ENCODE measurements at regions not wholly inside any gene's neighbourhood (a gene's known extent, or its start where the extent isn't known, plus 50 kb on each side); places are given as distances from the start of the nearest gene placed in this dataset.

DNA sequence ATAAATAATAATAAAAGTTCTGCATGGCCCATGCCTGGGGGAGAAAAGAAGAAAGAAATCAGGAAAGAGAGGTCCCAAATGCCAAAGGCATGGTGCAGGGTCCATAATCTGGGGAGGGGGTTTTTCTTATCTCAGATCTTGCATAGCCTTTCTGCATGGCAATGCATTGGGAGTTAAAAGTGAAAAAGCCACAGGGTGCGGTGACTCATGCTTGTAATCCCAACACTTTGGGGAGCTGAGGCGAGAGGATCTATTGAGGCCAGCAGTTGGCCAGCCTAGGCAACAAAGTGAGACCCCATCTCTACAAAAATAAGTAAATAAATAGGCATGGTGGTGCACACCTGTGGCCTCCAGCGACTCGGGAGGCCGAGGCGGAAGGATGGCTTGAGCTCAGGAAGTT lies 76.8 kb upstream of the GATA2 start:
- no peak overlapping the region for H3K27ac Mint-ChIP-seq
- ATAC-seq, result no peak
- peaks cover 14% of the 10 kb centered on the region for H3K4me1 Mint-ChIP-seq
- no peaks in the 10 kb centered on the region for H3K9me3 ChIP-seq (ENCODE audit: control insufficient read depth, low read length, poor library complexity, severe bottlenecking)
- peaks cover 42% of the 10 kb centered on the region for H3K27me3 Mint-ChIP-seq
- no peak overlapping the region for H3K4me3 Mint-ChIP-seq
- no peak for DNase-seq
- no peaks in the 10 kb centered on the region for H3K36me3 Mint-ChIP-seq (ENCODE audit: low read depth)

DNA sequence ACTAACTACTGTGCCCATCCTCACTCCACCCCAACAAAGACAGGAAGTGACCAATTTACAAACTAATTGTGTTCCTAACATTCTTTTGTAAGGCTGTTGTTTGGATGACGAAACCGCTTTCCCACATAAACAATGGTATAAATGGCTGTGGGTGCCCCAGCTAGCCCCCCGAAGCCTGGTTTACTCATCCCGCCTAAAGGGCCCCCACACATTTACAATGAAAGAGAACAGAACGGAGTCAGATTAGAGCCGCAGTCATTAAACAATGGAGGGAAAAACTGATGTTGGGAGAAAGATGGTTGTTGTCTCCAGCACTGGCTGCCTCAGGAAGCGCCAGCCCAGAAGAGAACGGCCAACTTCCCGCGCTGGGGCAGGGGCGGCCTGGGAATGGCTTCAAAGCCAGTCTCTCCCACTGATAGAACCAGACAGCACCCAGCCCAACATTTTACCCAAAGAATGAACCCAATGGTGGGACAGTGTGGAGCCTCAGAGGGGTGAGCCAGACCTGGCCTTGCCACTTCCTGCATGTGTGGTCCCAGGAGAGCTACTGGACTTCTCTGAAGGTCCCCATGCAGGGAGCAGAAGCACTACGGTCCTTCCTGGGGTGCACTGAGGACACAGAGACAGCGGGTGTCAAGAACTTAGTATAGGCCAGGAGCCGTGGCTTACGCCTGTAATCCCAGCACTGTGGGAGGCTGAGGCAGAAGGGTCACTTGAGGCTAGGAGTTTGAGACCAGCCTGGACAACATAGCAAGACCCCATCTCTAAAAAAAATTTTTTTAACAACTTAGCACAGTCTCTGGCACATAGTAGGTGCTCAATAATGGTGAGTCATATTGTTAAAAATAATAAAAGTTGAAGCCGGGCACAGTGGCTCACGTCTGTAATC lies 75.8 kb upstream of the GATA2 start:
- H3K4me1 Mint-ChIP-seq, result peaks cover 14% of the 10 kb centered on the region
- peaks cover 34% of the 10 kb centered on the region for H3K27me3 Mint-ChIP-seq
- H3K36me3 Mint-ChIP-seq (ENCODE audit: low read depth), result no peaks in the 10 kb centered on the region
- DNase-seq (no peak), ATAC-seq (no peak)
- no peak overlapping the region for H3K27ac Mint-ChIP-seq
- H3K9me3 ChIP-seq (ENCODE audit: control insufficient read depth, low read length, poor library complexity, severe bottlenecking), result no peaks in the 10 kb centered on the region
- no peak overlapping the region for H3K4me3 Mint-ChIP-seq

DNA sequence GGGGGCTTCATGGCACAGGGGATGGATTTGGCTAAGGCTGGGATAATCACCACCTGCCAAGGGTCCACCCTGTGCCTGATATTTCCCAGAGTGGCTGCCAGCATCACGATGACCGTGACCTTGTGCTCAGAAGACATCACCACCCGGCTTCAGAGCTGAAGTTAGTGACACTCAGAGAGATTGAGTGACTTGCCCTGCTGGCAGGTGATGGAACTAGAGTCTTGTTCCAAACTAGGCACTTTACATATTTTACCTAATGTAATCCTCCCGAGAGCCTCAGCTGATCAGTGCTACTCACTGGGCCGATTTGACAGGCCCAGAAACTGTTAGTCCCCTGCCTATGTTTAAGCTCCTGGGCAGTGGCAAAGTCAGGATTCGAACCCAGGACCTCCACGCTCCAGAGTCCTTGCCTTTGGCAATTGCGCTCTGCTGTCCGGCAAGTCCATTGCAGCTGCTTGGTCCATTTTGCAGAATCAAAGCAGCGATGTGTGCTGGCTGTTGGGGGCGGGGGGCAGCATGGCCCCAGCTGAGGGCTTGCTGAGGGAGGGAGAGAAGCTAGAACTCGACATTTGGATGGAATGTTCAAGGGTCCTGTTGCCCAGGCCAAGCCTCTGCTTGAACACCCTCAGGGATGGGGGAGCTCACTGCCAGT lies 74.8 kb upstream of the GATA2 start:
- no peak for DNase-seq
- no peaks in the 10 kb centered on the region for H3K36me3 Mint-ChIP-seq (ENCODE audit: low read depth)
- H3K4me1 Mint-ChIP-seq, result peaks cover 6% of the 10 kb centered on the region
- no peak overlapping the region for H3K4me3 Mint-ChIP-seq
- H3K27me3 Mint-ChIP-seq, result peaks cover 33% of the 10 kb centered on the region
- H3K27ac Mint-ChIP-seq, result no peak overlapping the region
- ATAC-seq, result no peak
- H3K9me3 ChIP-seq (ENCODE audit: control insufficient read depth, low read length, poor library complexity, severe bottlenecking), result no peaks in the 10 kb centered on the region

DNA sequence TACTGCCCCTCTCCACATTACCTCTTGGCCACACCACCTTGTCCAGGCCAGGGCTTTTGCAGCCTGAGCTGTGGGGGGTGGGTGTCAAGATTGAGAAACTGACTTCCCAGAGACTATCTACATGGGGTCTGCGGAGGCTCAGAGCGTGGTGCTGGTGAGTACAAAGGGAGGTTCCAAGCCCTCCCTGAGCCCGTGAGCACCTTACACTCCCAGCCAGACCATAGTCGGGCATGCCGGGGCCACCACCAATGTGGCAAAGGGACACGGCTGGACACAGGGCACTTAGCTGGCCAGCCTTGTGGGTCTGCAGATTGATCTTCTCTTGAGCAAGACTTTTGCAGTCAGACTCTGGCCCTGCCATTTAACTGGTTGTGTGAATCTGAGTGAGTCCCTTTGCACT lies 74.1 kb upstream of the GATA2 start:
- peaks cover 33% of the 10 kb centered on the region for H3K27me3 Mint-ChIP-seq
- DNase-seq (no peak), ATAC-seq (no peak)
- no peaks in the 10 kb centered on the region for H3K9me3 ChIP-seq (ENCODE audit: control insufficient read depth, low read length, poor library complexity, severe bottlenecking)
- H3K4me1 Mint-ChIP-seq, result no peaks in the 10 kb centered on the region
- H3K36me3 Mint-ChIP-seq (ENCODE audit: low read depth), result no peaks in the 10 kb centered on the region
- no peak overlapping the region for H3K4me3 Mint-ChIP-seq
- no peak overlapping the region for H3K27ac Mint-ChIP-seq

DNA sequence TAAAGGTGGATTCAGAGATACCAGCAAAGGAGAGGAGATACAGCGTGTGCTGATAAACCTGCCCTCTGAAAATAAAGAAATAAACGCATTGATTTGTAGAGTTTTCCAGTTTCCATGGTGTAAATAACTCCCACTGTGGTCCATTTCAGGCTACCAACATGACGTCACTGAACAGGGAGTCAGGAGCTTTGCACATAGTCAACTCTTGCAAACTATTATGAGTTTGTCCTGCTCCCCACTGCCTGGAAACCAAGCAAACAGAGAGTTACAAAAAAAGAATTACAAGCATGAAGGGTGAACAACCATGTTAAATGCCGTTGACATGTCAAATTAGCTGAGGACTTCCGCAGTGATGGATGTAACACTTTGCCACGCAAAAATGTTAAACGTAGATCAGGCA lies 70.4 kb upstream of the GATA2 start:
- DNase-seq (no peak), ATAC-seq (no peak)
- peaks cover 32% of the 10 kb centered on the region for H3K27me3 Mint-ChIP-seq
- no peaks in the 10 kb centered on the region for H3K9me3 ChIP-seq (ENCODE audit: control insufficient read depth, low read length, poor library complexity, severe bottlenecking)
- H3K4me1 Mint-ChIP-seq, result peaks cover 7% of the 10 kb centered on the region
- no peak overlapping the region for H3K27ac Mint-ChIP-seq
- no peaks in the 10 kb centered on the region for H3K36me3 Mint-ChIP-seq (ENCODE audit: low read depth)
- no peak overlapping the region for H3K4me3 Mint-ChIP-seq

DNA sequence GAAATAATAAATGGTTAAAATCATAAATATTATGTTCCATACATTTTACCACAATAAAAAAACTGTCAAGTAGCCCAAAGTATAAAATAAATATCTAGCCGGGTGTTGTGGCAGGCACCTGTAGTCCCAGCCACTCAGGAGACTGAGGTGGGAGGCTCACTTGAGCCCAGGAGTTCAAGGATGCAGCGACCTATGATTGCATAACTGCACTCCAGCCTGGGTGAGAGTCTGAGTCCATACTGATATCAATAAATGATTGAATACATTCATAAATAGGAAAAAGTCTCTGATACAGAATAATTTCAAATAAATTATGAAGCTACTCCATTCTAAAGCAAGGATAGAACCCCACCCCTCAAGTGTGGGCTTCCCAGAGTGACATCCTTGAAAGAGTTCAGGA lies 68.5 kb upstream of the GATA2 start:
- H3K4me1 Mint-ChIP-seq, result peaks cover 9% of the 10 kb centered on the region
- no peak for ATAC-seq
- H3K4me3 Mint-ChIP-seq, result no peak overlapping the region
- no peak for DNase-seq
- H3K9me3 ChIP-seq (ENCODE audit: control insufficient read depth, low read length, poor library complexity, severe bottlenecking), result no peaks in the 10 kb centered on the region
- H3K27me3 Mint-ChIP-seq, result peaks cover 47% of the 10 kb centered on the region
- no peak overlapping the region for H3K27ac Mint-ChIP-seq
- peaks cover 2% of the 10 kb centered on the region for H3K36me3 Mint-ChIP-seq (ENCODE audit: low read depth)

DNA sequence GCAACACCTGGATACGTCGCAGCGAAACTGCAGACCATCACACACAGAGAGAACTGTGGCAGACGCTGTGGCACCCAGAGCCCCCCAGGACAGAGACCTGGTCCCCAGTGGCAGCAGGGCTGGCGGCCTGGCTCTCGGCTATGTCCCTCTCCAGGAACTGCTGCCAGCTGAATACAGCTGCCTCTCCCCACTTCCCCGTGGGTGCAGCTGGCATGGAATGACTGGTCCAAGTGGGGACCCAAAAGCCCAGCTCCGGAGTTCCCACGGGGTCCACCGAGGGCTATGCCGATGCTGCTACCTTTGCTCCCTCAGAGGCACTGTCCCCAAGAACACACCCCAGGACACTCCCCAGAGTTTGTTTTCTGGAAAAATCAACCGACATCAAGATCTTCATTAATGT lies 67.8 kb upstream of the GATA2 start:
- no peak overlapping the region for H3K27ac Mint-ChIP-seq
- peaks cover 47% of the 10 kb centered on the region for H3K27me3 Mint-ChIP-seq
- H3K4me1 Mint-ChIP-seq, result peaks cover 10% of the 10 kb centered on the region
- no peak overlapping the region for H3K4me3 Mint-ChIP-seq
- peaks cover 4% of the 10 kb centered on the region for H3K36me3 Mint-ChIP-seq (ENCODE audit: low read depth)
- no peak for DNase-seq
- no peak for ATAC-seq
- no peaks in the 10 kb centered on the region for H3K9me3 ChIP-seq (ENCODE audit: control insufficient read depth, low read length, poor library complexity, severe bottlenecking)

DNA sequence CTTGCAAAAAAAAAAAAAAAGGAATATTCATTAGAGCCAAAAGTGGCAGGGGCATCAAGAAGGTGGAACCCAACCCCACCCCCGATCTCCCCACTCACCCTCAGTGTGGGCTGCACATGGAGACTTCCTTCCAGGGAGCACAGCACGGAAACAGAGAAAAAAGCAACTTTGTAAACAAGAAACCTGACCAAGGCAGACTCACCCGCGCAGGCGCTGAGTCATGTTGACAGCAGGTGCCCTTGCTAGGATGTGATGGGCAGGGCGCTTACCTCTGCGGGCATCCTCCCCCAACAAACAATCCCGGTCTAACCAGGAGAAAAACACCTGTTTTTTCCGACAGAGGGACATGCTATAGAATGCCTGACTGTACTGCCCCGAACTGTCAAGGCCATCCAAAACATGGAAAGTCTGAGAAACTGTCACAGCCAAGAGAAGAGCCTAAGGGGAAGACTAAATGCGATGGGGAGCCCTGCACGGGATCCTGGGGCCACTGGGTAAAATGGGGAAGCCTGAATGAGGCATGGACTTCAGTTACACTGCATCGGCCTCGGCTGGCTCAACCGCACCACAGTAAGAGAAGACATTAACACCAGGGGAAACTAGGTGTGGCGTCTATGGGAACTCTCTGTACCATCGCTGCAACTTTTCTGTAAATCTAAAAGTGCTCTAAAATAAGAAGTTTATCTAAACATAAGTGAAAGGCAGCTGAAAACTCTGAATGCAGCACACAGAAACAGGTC lies 66.7 kb upstream of the GATA2 start:
- Mint-ChIP-seq H3K27me3 (peaks cover 40% of the 10 kb centered on the region), H3K36me3 (ENCODE audit: low read depth) (peaks cover 4% of the 10 kb centered on the region), H3K4me1 (peaks cover 10% of the 10 kb centered on the region), H3K27ac (no peak overlapping the region), H3K4me3 (peak overlapping the region; percentile 28)
- no peaks in the 10 kb centered on the region for H3K9me3 ChIP-seq (ENCODE audit: control insufficient read depth, low read length, poor library complexity, severe bottlenecking)
- no peak for ATAC-seq
- no peak for DNase-seq

DNA sequence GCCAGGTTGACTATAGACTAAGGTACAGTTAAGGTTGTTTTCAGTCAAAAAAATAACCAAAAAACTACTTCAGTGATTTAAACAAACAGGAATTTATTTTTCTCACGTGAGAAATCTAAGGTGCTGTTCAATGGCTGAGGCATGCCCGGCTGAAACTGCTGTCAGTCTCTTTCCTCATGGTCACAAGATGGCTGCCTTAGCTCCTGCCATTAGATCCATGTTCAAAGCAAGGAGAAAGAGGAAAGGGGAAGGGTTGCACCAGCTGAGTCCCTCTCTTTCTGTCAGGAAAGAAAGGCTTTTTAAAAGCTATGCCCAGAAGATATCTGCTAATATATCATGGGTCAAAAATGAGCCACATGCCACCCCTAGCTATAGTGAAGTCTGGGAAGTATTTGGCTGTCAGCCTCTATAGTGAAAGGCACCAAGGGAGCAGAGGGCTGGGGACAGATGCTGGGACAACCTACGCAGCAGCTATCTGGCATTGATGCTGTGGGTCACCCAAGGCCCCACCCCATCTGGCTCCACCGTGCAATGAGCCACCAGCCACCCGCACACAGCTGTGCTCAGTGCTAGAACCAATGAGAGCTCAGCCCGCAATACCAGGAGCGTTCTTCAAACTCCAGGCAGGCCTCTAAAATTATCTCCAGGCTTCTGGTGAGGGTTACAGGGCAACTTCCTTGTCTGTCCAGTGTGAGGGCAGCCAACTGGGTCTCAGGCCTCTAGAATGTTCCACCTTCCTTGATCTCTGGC lies 64.7 kb upstream of the GATA2 start:
- no peaks in the 10 kb centered on the region for H3K9me3 ChIP-seq (ENCODE audit: control insufficient read depth, low read length, poor library complexity, severe bottlenecking)
- H3K27ac Mint-ChIP-seq, result no peak overlapping the region
- H3K4me3 Mint-ChIP-seq, result no peak overlapping the region
- DNase-seq, result no peak
- ATAC-seq, result no peak
- H3K4me1 Mint-ChIP-seq, result peaks cover 13% of the 10 kb centered on the region
- H3K36me3 Mint-ChIP-seq (ENCODE audit: low read depth), result peaks cover 12% of the 10 kb centered on the region
- peaks cover 53% of the 10 kb centered on the region for H3K27me3 Mint-ChIP-seq

DNA sequence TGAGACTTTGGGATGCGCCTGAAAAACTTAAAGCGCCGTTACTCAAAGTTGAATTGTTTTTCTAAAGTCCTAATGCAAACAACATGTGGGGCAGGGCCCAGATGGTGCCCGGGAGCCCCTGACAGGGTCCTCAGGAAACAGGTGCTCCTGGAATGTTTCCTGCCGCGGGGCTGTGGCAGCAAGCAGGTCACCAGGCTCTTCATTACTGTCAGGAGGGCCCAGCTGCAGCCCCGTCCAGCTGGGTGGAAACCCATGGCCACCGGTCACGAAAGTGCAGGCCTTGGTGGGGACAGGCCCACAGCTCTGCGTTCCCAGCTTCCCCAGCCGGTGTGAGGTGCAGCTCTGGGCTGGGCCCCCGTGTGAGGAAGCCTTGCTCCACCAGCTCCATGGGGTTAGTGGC lies 63.9 kb upstream of the GATA2 start:
- H3K4me1 Mint-ChIP-seq, result peaks cover 13% of the 10 kb centered on the region
- H3K36me3 Mint-ChIP-seq (ENCODE audit: low read depth), result peaks cover 14% of the 10 kb centered on the region
- no peaks in the 10 kb centered on the region for H3K9me3 ChIP-seq (ENCODE audit: control insufficient read depth, low read length, poor library complexity, severe bottlenecking)
- peaks cover 61% of the 10 kb centered on the region for H3K27me3 Mint-ChIP-seq
- no peak for DNase-seq
- no peak overlapping the region for H3K27ac Mint-ChIP-seq
- no peak overlapping the region for H3K4me3 Mint-ChIP-seq
- no peak for ATAC-seq

DNA sequence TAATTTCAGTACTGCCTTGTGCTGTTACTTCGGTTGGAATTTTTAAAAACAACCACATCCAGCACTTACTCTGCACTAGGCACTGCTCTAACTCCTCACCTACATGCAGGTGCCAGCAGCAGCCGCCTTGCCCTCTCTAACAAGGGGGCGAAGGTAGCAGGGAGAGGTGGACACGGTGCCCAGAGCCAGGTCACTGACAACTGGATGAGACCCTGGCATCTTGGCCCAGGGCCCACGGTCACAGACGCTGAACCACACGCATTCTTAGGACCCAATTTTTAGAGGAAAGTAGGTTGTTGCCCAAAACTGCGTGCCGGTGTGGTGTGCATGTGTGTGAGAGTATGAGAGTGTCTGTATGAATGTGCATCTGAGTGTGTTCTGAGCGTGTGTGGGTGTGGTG lies 63.4 kb upstream of the GATA2 start:
- no peaks in the 10 kb centered on the region for H3K9me3 ChIP-seq (ENCODE audit: control insufficient read depth, low read length, poor library complexity, severe bottlenecking)
- H3K27ac Mint-ChIP-seq, result no peak overlapping the region
- ATAC-seq (no peak), DNase-seq (no peak)
- no peak overlapping the region for H3K4me3 Mint-ChIP-seq
- H3K4me1 Mint-ChIP-seq, result peaks cover 13% of the 10 kb centered on the region
- H3K36me3 Mint-ChIP-seq (ENCODE audit: low read depth), result peaks cover 14% of the 10 kb centered on the region
- peaks cover 67% of the 10 kb centered on the region for H3K27me3 Mint-ChIP-seq

DNA sequence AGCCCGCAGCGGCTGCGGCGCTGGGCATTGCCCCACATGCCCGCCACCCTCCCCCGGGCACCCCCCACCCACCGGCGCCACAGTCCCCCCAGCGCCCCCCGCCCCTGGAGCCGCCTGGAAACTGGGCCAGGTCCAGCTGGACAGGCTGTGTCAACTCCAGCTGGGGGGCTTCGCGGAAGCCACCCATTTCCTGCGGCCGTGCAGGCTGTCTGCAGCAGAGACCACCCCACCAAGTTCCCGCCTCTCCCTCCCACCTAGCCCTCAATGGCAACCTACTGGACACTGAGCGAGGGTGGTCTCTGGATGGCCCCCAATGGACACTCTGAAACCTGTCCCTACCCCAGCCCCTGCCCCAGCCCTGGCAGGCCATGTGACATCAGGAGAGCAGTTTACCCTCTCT lies 62.8 kb upstream of the GATA2 start:
- Mint-ChIP-seq H3K36me3 (ENCODE audit: low read depth) (peaks cover 14% of the 10 kb centered on the region), H3K27me3 (peaks cover 72% of the 10 kb centered on the region), H3K4me3 (no peak overlapping the region), H3K27ac (no peak overlapping the region), H3K4me1 (peaks cover 13% of the 10 kb centered on the region)
- no peak for ATAC-seq
- DNase-seq, result no peak
- H3K9me3 ChIP-seq (ENCODE audit: control insufficient read depth, low read length, poor library complexity, severe bottlenecking), result no peaks in the 10 kb centered on the region

All from T-helper 17 cell (primary cell).